Ascending aorta (tissue), 2 donors: ENCODE measurements at regions not wholly inside any gene's neighbourhood (a gene's known extent, or its start where the extent isn't known, plus 50 kb on each side); places are given as distances from the start of the nearest gene placed in this dataset.

Experiments used
- DNase-seq, 2 donors: peaks; one replicate each; pipeline ENCODE4 v3.0.0-alpha.2; 2019; ENCODE audit warnings: low spot score in 2 of 2
- H3K27ac ChIP-seq, 2 donors: fragments of 200-600 bp; sonication (generic); one replicate each; pipeline ENCODE4 v1.5.1; 2016 to 2017; ENCODE audit warnings: mild to moderate bottlenecking in 1 of 2
- H3K27me3 ChIP-seq: fragments of 200-600 bp; sonication (generic); one replicate; pipeline ENCODE4 v1.5.1; 2017
- H3K36me3 ChIP-seq, 2 donors: fragments of 200-600 bp; sonication (generic); one replicate each; pipeline ENCODE4 v1.5.1; 2016
- H3K4me1 ChIP-seq, 2 donors: fragments of 200-600 bp; sonication (generic); one replicate each; pipeline ENCODE4 v1.5.1; 2016 to 2017; ENCODE audit warnings: mild to moderate bottlenecking in 1 of 2
- H3K4me3 ChIP-seq, 2 donors: fragments of 200-600 bp; sonication (generic); one replicate each; pipeline ENCODE4 v1.5.1; 2016 to 2017; ENCODE audit warnings: mild to moderate bottlenecking in 1 of 2
- H3K9me3 ChIP-seq, 2 donors: fragments of 200-600 bp; sonication (generic); one replicate each; pipeline ENCODE4 v1.5.1; 2016
- intact Hi-C: fragments of 100-400 bp; cut with DNase I; formaldehyde crosslinking; loops from one replicate; pipeline ENCODE4 v1.15.1; 2023
- TF ChIP-seq, protein P1 (sequence below), 3 experiments: fragments of 200-600 bp in 2 of 3; fragments of 450-650 bp in 1 of 3; sonication (generic) in 2 of 3; IDR thresholded peaks; one replicate each; pipeline ENCODE4 v1.5.1; 2016 to 2019; ENCODE audit warnings: antibody characterized with exemption in 3 of 3, mild to moderate bottlenecking in 1 of 3, moderate library complexity in 1 of 3

DNA sequence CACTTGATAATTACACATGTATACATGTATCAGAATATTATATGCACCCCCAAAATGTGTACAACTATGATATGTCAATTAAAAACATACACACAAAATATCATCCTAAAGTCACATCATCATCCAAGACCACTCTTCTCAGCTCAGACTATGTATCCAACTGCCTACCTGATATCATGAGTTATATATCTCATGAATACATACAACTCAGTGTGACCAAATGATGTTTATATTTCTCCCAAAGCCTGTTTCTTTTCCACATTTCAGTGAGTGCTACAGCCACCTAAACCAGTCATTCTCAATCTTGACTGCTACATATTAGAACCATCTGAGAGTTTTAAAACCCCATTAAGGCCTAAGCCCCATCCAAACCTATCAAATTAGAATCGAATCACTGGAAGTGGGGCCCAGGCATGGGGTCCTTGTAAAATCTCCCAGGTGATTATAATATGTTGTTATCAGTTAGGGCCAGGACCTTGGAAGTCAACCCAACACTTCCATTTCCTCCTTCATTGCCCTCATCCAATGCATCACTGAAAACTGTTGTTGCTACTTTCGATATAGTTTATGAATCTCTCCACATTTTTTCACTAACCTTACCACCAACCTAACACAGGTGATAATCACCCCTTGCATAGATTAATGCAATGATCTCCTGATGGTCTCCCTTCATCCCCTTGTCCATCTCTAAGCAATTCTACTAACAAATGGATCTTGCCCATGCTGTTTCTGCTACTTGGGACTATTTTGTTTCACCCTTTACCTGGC is 53.8 kb upstream of the ITGB8 start:
- Histone ChIP-seq H3K27me3 (no peaks in the 10 kb centered on the region), H3K27ac (no peak overlapping the region), H3K36me3 (no peaks in the 10 kb centered on the region), H3K4me3 (no peak overlapping the region), H3K4me1 (no peaks in the 10 kb centered on the region), H3K9me3 (no peaks in the 10 kb centered on the region)
- DNase-seq, result no peak
- intact Hi-C loops, result no loop called here
- TF ChIP-seq, protein P1, sequence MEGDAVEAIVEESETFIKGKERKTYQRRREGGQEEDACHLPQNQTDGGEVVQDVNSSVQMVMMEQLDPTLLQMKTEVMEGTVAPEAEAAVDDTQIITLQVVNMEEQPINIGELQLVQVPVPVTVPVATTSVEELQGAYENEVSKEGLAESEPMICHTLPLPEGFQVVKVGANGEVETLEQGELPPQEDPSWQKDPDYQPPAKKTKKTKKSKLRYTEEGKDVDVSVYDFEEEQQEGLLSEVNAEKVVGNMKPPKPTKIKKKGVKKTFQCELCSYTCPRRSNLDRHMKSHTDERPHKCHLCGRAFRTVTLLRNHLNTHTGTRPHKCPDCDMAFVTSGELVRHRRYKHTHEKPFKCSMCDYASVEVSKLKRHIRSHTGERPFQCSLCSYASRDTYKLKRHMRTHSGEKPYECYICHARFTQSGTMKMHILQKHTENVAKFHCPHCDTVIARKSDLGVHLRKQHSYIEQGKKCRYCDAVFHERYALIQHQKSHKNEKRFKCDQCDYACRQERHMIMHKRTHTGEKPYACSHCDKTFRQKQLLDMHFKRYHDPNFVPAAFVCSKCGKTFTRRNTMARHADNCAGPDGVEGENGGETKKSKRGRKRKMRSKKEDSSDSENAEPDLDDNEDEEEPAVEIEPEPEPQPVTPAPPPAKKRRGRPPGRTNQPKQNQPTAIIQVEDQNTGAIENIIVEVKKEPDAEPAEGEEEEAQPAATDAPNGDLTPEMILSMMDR (IDR thresholded peaks at IDR 0.05), result no peak

DNA sequence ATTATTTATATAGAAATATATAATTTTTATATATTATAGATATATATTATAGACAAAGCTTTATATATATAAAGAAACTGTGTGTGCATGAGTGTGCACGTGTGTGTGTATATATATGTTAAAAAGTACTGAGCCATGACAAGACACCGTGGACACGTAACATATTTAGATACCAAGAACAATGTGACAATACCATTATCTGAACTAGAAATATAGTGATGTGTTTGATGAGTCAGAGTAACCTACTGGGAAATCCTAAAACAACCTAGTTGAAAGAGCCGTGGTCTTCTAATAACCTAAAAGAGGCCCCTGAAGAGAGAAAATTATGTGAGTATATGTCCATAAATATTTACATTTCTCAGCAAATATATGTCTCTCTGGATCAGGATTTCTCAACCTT is 50.7 kb upstream of the ITGB8 start:
- DNase-seq, result no peak
- H3K9me3 ChIP-seq, result no peaks in the 10 kb centered on the region
- intact Hi-C loops, result no loop called here
- no peaks in the 10 kb centered on the region for H3K27me3 ChIP-seq
- no peak overlapping the region for H3K27ac ChIP-seq
- H3K4me1 ChIP-seq, result no peaks in the 10 kb centered on the region
- H3K36me3 ChIP-seq, result no peaks in the 10 kb centered on the region
- TF ChIP-seq, protein P1 (IDR thresholded peaks at IDR 0.05), result no peak
- no peak overlapping the region for H3K4me3 ChIP-seq

DNA sequence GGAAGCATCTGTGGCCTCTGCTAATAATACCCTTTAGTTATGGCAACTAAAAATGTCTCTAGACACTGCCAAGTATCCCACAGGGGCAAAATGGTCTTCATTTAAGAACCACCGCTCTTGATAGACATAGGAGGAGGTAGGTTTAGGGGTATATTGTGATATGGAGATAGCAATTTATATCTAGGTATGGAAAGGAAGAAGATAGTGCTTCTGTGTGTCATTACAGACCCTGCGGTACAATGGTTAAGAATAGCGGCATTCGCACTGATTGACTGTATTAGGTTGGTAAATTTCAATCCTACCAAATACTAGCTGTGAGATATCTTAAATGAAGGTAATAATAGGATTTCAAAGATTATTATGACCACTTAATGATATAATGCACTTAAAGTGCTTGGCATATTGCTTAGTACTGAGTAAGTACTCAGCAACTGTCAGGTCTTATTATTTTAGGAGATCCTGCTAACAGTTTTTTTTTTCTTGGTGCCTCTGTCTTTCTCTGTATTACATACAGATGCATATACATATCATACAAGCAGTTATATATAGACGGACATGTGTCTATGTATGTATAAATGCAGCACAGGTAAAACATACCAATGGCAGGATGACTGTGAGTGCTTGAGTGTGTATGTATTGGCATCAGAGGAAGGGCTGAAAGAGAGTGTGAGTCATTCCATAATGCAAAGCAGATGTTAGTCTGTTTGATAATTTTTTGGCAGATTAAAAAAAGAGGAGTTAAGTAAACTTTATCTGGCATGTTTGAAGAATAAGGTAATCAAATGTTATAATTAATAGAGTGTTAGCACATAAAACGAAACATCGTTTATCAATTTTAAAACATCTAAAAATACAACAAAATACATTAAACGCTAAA is 50.0 kb upstream of the ITGB8 start:
- no peak for DNase-seq
- Histone ChIP-seq H3K9me3 (no peaks in the 10 kb centered on the region), H3K4me3 (no peak overlapping the region), H3K36me3 (no peaks in the 10 kb centered on the region), H3K27ac (no peak overlapping the region), H3K27me3 (no peaks in the 10 kb centered on the region), H3K4me1 (no peaks in the 10 kb centered on the region)
- TF ChIP-seq, protein P1 (IDR thresholded peaks at IDR 0.05), result no peak
- intact Hi-C loops, result no loop called here
